Hypothalamus (tissue), 51 donors: ENCODE measurements at regions not wholly inside any gene's neighbourhood (a gene's known extent, or its start where the extent isn't known, plus 50 kb on each side); places are given as distances from the start of the nearest gene placed in this dataset.

Experiments used
- DNase-seq, 51 donors: peaks; one replicate each; lab custom pipeline; 2025; lab: John Stamatoyannopoulos, UW

- no peak for DNase-seq
Measured at GRCh38 chr13:61696676-61697075, 281.0 kb upstream of the PCDH20 start.

GRCh38 chr13:61695147-61695546, 279.5 kb upstream of the PCDH20 start:
- DNase-seq: no peak

GRCh38 chr13:61692691-61693090, 277.0 kb upstream of the PCDH20 start:
- no peak for DNase-seq

GRCh38 chr13:61685682-61686012, 270.0 kb upstream of the PCDH20 start:
- DNase-seq: peak in 3 of 51 donors; percentile 5 to 8 (median 8)

GRCh38 chr13:61684976-61685681, 269.5 kb upstream of the PCDH20 start:
- no peak for DNase-seq

GRCh38 chr13:61672756-61673155, 257.1 kb upstream of the PCDH20 start:
- no peak for DNase-seq

- no peak for DNase-seq
Measured at GRCh38 chr13:61670384-61671161, 254.9 kb upstream of the PCDH20 start.

GRCh38 chr13:61664801-61665705, 249.4 kb upstream of the PCDH20 start:
- no peak for DNase-seq

GRCh38 chr13:61654481-61654880, 238.8 kb upstream of the PCDH20 start:
- DNase-seq: no peak

GRCh38 chr13:61648547-61648946, 232.9 kb upstream of the PCDH20 start:
- no peak for DNase-seq

- DNase-seq: no peak
Measured at GRCh38 chr13:61612192-61612591, 196.5 kb upstream of the PCDH20 start.

GRCh38 chr13:61608138-61608537, 192.5 kb upstream of the PCDH20 start:
- DNase-seq: no peak

- DNase-seq: peak in 14 of 51 donors; percentile 0 to 38 (median 9)
Measured at GRCh38 chr13:61600360-61601033, 184.8 kb upstream of the PCDH20 start.

GRCh38 chr13:61592489-61592888, 176.8 kb upstream of the PCDH20 start:
- DNase-seq: no peak

GRCh38 chr13:61575973-61576372, 160.3 kb upstream of the PCDH20 start:
- no peak for DNase-seq

- no peak for DNase-seq
Measured at GRCh38 chr13:61563645-61564044, 148.0 kb upstream of the PCDH20 start.

- no peak for DNase-seq
Measured at GRCh38 chr13:61546911-61547310, 131.3 kb upstream of the PCDH20 start.

GRCh38 chr13:61546413-61546812, 130.8 kb upstream of the PCDH20 start:
- DNase-seq: no peak

GRCh38 chr13:61536433-61536832, 120.8 kb upstream of the PCDH20 start:
- no peak for DNase-seq

- DNase-seq: no peak
Measured at GRCh38 chr13:61531383-61532065, 115.9 kb upstream of the PCDH20 start.
